ENCODE measurements at regions not wholly inside any gene's neighbourhood (a gene's known extent, or its start where the extent isn't known, plus 50 kb on each side); places are given as distances from the start of the nearest gene placed in this dataset.
A peak's percentile ranks its signal among the peaks of the same experiment; 100 is the strongest.
"Not testable (repeated sequence)": the region's sequence is repeated elsewhere in the genome, so short reads cannot be mapped to it uniquely, and the experiment has no call there.

- no peak for DNase-seq (ENCODE audit: insufficient read length, low spot score)
- no peak for FAIRE-seq
Observed at GRCh38 chr11:60592601-60593000, 77.4 kb downstream of the MS4A13 start.

DNA sequence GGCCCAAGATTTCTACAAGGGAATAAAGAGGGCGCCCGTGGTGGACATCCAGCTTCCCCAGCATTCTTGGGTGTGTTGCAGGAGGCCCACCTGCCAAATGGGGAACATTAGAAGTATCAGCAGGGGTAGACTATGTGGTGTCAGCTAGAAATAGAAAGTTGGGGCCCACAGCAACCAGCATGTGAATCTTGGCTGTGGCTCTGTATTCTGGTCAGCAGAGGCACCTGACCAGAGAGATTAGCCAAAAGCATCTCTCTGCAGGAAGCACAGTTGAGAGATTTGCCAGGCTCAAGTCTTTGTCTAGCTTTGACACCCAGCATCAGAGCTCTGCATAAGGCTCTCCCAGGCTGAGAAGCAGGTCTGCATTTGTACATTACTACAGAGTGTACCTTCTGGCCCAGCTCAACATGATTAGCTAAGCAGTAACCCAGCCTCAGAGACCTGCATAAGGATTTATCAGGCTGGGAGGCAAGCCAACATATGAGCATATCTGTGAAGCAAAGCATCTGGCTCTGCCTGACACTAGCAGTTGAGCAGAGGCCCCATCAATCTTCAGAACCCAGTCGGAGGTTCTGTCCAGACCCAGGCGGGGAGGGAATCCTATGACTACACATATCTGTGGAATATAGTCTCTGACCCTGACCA is 79.9 kb downstream of the MS4A13 start:
- DNase-seq (ENCODE audit: insufficient read length, low spot score): no peak
- FAIRE-seq: no peak

DNA sequence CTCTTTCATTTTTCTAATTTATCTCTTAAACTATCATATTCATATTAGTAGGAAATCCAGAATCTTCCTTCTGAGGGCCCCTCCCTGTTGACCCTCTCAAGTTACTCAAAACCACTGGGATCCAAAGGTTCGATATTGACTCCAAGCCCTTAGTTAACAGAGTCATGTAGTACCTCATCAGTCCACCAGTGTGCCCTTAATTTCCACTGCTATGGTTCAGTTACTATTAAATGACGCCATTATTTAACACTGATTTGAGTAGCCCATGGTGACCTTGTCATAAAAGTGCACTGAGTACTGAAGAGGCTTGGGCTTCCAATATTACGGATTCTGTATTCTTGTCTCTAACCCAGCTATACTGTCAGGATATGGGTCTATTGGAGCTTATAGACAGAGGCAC is 91.9 kb upstream of the MS4A8 start:
- DNase-seq (ENCODE audit: insufficient read length, low spot score) (no peak), FAIRE-seq (no peak)

DNA sequence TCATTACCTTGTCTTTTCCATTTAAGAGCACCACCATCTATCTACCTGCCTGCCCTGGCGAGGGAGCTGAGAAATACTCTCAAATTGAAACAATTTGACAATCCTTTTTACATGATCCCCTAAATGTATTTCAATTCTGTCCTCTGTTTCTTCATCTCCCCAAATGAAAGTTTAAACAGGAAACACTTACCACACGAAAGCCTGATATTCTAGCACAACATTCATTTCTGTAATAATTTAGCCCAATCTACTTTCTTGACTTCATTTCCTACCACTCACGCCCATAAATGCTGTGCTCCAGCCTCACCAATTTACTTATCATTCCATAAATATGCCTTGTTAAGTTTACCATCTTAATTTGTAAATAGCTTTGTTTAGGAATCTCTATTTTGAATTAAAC is 89.8 kb upstream of the MS4A8 start:
- DNase-seq (ENCODE audit: insufficient read length, low spot score) (no peak), FAIRE-seq (peak; percentile 51)

DNA sequence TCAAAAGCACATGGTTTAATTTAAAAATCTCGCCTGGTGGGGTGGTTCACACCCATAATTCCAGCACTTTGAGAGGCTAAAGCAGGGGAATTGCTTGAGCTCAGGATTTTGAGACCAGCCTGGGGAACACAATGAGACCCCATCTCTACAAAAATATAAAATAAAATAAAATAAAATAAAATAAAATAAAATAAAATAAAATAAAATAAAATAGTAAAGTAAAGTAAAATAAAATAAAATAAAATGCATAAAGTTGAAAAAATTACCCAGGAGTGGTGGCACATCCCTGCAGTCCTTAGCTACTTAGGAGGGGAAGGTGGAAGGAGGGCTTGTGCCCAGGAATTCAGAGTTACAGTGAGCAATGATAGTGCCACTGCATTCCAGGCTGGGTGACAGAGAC is 88.7 kb upstream of the MS4A8 start:
- no peak for FAIRE-seq

GRCh38 chr11:60615497-60615896 is 83.9 kb upstream of the MS4A8 start:
- no peak for FAIRE-seq
- DNase-seq (ENCODE audit: insufficient read length, low spot score): no peak

More for the DNA sequence above, 88.7 kb upstream of the MS4A8 start:
- DNase-seq (ENCODE audit: insufficient read length, low spot score): no peak

- DNase-seq (ENCODE audit: insufficient read length, low spot score); FAIRE-seq: not testable (repeated sequence)
Observed at GRCh38 chr11:60621940-60622339, 77.5 kb upstream of the MS4A8 start.

DNA sequence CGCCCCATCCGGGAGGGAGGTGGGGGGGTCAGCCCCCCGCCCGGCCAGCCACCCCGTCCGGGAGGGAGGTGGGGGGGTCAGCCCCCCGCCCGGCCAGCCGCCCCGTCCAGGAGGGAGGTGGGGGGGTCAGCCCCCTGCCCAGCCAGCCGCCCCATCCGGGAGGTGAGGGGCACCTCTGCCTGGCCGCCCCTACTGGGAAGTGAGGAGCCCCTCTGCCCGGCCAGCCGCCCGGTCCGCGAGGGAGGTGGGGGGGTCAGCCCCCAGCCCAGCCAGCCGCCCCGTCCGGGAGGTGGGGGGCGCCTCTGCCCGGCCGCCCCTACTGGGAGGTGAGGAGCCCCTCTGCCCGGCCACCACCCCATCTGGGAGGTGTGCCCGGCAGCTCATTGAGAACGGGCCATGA is 76.6 kb upstream of the MS4A8 start:
- not testable (repeated sequence) for FAIRE-seq; DNase-seq (ENCODE audit: insufficient read length, low spot score)

DNA sequence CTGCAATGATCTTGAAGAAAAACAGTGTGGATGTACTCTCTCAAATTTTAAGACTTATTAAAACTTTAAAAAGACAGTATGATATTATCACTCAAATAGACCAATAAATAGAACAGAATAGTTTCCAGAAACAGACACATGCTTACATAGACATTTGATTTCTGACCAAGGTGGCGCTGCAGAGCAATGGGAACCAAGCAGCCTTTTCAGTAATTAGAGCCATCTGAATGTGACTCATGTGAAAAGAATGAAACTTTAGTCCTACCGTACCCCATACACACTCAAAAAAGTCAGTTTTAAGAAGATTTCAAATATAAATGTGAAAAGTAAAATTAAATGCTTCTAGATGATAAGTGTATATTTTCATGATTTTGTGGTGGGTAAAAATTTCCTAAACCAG is 74.2 kb upstream of the MS4A8 start:
- DNase-seq (ENCODE audit: insufficient read length, low spot score): no peak

GRCh38 chr11:60629399-60629798 is 70.0 kb upstream of the MS4A8 start:
- DNase-seq (ENCODE audit: insufficient read length, low spot score) (no peak), FAIRE-seq (no peak)

More for the DNA sequence above, 74.2 kb upstream of the MS4A8 start:
- no peak for FAIRE-seq

DNA sequence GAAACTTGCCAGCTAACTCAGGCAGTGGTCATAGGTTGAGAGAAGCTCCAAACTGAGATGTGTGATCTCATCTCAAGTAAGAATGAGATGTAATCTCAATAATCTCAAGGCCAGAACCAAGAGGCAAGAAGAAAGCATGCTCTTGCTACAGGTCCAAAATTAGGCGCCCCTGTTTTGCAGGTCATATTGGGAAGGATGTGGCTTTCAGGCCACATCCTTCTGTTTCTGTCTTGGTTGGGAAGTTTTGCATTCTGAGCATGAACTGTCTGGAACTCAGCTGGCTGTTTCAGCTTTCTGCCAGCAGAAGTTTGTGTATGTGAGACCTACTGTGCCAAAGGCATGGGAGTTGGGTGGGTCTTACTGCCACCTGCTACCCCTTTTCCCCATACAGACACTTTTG is 67.5 kb upstream of the MS4A8 start:
- FAIRE-seq (no peak), DNase-seq (ENCODE audit: insufficient read length, low spot score) (no peak)

DNA sequence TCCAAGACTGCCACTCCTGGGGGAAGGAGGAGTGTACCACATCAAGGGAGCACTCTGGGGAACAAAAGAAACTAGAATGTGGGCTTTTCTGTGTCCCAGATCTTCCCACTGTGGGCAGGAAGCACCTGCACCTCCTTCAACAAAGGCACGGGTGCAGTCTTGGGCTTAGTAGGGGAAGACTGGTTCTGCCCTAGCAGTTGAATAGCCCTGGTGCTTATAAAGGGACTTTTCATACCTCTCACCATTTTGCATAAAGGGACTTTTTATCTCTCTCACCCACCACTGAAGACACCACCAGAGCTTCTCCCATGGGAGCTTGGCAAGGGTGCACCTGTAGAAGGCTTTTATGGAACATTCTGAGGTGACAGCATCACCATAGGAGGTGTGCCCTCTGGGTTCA is 65.8 kb upstream of the MS4A8 start:
- FAIRE-seq (peak; percentile 77), DNase-seq (ENCODE audit: insufficient read length, low spot score) (no peak)

GRCh38 chr11:60634126-60634525 is 65.3 kb upstream of the MS4A8 start:
- DNase-seq (ENCODE audit: insufficient read length, low spot score) (no peak), FAIRE-seq (peak; percentile 53)

DNA sequence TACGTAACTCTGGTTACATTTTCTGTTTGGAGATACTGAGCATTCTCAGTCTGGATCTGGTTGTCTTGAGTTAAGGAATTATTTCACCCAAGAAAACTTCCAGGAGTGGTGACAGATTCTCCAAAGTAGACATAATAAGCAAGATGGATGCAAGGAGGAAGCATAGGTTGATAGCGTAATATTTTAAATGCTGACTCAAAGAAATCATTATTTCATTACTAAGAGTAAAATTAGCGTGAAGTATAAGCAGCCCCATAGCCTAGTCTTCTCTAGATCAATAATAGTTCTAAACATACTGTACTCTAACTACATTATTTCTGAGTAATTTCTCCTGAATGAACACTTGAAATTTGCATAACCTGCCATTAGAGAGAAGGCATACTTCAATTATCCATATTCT is 57.5 kb upstream of the MS4A8 start:
- DNase-seq (ENCODE audit: insufficient read length, low spot score) (no peak), FAIRE-seq (no peak)

DNA sequence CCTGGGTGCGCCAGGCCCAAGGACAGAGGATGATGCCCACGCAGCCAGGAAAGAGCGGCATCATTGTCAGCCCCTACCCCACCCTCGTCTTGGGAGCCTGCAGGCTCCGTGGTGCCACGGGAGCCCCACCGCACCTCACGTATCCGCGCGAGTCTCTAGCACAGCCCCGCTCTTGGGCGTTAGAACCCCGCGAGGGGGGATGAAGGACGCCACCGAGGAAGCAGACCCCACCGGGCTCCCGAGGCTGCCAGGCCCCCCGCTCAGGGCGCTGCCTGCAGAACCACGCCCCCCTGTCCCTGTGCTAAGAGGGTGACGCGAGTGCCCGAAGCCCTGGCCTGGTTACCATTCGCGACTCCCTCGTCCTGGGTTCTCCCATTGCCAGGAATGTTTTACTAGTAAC is 52.3 kb upstream of the MS4A8 start:
- DNase-seq (ENCODE audit: insufficient read length, low spot score) (no peak), FAIRE-seq (no peak)

All from GM19239 (cell line).